OCI-M2 (cell line): ENCODE measurements at regions not wholly inside any gene's neighbourhood (a gene's known extent, or its start where the extent isn't known, plus 50 kb on each side); places are given as distances from the start of the nearest gene placed in this dataset.

Source experiments
- DNase-seq: peaks from one replicate; lab custom pipeline; 2025; ENCODE audit not compliant: unreplicated experiment; lab: John Stamatoyannopoulos, UW

DNA sequence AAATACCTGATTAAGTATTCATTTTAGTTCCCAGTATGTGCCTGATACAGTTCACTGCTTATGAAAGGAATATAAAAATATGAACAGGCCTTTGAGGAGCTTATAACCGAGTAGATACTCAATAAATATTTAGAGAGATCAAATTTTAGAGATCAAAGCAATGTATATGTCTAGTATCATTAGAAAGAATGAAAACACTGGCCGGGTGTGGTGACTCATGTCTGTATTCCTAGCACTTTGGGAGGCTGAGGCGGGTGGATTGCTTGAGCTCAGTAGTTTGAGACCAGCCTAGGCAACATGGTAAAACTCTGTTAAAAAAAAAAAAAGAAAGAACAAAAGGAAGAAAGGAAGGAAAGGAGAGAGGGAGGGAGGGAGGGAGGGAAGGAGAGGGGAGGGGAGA is 113.2 kb upstream of the EEA1 start:
- no peak for DNase-seq

DNA sequence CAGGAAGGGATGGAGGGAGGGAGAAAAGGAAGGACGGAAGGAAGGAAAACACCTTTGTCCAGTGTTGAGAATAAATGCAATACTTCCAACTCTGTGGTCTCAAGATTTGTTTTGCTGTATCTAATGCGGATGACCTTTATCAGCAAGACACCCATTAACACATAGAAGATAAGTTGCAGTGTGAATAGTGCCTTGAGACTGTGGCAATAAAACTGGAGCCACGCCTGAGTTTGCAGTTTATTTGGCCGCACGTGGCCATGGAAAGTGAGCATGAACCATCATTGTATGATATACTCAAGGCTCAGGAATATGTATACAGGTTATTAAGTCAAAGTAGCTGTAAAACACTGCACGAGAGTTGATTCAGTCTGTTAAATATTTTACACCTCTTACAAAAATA is 113.6 kb upstream of the EEA1 start:
- DNase-seq, result no peak

DNA sequence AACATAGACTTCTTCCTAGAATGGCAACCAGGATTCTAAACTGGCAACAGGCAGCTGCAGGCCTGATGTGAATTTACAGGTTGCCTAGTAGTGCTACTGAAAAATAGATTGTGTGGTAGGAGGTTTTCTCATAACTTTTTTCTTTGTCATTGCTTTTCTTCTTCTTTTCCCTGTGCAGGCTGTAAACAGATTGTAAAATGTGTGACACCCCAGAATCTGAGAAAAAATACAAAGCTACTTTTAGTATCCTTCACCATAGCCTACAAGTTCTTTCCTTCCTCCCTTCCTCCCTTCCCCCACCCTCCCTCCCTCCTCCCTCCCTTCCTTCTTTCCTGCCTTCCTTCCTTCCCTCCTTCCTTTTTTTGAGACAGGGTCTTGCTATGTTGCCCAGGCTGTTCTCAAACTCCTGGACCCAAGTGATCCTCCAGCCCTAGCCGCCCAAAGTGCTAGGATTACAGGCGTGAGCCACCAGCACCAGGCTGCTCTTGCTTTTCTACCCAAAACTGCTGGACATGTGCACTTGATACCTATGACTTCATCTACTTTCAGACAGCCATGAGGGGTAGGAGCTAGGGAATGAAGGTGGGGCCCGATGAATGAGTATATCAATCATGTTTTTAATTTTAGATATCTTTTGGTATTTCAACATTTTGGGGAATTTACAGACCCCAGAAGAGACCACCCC is 114.2 kb upstream of the EEA1 start:
- no peak for DNase-seq

DNA sequence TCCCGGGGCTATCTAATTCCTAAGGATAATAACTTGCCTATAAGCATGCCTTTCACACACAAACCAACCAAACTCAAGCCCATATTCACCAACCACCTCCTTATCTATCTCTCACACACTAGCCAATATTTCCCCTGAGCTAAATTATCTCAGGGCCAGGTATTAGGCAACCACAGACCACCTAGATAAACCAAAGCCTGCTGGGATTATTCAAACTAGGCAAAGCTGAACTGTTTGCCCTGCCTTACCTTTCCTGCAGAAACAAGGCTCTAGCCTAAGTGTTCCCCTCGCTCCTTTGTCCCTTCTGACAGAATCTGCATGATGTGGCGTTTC is 114.7 kb upstream of the EEA1 start:
- DNase-seq, result no peak

DNA sequence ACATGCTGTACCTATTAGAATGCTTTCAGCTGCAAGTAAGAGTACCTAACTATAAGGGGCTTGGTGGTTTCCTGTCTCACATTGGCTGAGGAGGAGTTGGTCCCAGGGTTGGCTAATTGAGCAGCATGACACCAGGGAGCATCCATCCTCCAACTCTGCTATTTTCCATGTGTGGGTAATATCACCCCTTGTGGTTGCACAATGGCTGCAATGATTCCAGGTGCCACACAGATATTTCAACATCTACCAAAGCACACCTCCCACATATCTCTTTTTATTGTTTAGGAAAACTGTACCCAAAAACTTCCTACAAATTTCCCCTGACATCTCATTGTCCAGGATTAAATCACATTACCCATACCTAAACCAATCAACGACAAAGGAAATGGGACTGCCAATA is 118.0 kb upstream of the EEA1 start:
- no peak for DNase-seq

DNA sequence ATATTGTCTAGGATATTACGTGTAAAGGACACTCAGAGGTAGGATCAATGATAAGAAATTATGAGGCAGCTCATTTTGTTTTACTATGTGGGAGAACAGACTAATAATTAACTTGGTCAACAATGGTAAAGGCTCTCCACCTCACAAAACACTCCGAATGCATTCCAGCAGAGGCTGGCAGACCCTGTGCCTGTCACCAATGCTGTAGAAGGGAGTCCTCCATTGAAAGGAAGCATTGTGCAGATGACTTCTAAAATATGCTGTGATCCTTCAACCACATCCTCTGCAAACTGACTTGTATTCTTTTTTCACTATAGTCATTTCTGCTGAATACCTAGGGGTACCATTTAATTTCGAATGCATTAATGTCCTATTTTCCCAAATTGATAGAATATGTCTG is 119.6 kb upstream of the EEA1 start:
- no peak for DNase-seq

DNA sequence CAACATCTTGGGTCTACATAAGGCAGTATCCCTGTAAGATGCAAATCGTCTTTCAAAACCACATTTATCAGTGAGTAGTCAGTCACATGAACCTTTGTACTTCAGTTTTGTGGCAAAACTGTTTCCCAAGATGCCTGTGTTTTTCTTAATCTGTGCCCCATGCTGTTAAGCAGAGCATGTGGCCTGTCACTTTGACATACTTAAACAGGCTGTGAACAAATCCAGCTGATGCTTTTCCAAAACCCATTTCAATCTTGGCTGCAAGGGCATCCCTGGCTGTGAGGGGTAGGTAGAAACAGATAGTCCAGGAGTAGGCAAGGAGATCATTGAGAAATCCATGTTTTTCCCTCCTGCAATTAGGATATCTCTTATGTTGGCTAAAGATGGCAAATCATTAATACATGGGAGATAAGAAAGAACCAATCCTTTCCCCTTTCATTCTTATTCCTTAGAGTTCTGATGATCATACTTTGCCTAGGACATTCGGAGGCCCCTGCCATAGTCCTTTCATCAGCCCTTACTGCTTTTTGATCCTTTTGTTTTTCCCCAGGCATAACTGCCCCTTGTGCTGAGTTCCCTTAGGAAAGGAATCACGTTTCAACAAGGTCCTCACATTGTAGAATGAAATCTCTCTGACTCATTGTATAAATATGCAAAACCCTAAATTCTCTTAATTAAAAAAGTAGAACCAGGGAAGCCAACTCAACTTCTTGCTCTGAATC is 121.1 kb upstream of the EEA1 start:
- DNase-seq, result no peak

DNA sequence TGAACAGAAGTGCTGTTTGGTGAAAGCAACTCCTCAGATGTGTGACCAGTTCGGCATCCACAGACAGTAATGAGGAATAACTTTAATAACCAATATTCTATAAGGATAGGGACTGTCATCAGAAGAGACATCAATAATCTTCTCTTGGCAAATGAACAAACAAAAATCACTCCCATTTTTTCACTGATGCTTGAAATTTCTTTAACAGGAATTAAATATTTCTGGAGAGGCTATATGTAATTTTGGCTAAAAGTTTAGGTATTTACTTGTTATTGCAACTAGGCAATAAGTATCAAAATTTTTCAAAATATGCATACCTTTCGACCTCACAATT is 121.6 kb upstream of the EEA1 start:
- no peak for DNase-seq

DNA sequence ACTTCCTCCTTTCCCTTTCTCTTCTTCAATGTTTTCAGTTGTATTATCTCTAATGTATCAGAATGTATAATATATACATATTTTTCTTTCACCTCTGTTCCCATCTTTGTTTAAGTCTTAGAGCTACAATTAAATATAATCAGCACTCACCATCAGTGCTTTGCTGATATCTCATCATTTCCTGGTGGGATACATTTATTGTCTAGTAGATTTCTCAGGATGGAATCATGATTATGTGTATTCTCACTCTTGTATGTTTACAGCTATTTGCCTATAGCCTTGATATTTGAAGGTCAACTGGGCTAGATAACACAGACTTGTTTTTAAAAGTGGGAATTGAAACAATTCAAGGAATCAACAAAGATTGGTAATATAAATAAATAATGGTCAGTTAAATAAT is 124.9 kb upstream of the EEA1 start:
- no peak for DNase-seq

DNA sequence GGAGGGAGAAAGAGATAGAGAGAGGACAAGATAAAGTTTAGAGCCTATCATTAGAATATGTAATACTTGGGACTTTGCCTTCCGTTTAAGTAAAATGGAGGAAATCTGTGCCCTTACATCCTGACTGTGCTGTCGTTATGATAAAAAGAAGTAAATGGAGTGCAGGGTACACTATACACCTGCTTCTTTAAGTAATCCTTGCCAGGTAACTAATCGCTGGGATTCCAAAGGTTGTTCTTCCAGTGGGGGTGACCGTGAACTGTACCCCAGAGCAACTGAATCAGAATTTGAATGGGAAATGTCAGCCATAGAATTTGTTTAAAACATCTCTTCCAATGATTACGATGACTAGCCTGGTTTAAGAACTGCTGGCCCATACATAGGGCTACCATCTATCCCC is 126.1 kb upstream of the EEA1 start:
- no peak for DNase-seq

DNA sequence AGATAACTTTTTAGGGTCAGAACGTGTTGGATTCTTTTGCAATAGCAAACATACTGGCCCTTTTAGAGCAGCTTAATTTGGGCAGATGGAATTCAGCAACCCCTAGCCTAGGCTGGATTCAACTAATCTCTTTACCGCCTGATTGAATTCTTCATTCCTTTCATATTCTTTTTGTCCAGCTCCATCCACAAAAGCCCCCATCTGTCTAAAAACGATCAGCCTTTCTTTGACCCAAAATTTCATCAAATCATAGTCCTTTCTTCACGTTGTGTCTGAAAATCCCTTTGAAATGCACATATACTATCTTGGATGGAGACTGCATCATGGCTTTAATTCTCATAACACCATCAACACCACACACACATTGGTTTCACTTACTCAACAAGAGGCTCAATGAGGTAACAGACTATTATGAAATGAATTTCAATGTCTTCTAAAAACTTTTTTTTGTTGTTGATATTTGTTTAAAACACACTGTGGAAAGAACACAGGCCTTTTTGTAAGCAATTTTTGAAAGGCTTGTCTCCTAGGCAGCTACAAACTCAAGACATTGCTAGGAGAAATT is 128.0 kb upstream of the EEA1 start:
- DNase-seq, result no peak

DNA sequence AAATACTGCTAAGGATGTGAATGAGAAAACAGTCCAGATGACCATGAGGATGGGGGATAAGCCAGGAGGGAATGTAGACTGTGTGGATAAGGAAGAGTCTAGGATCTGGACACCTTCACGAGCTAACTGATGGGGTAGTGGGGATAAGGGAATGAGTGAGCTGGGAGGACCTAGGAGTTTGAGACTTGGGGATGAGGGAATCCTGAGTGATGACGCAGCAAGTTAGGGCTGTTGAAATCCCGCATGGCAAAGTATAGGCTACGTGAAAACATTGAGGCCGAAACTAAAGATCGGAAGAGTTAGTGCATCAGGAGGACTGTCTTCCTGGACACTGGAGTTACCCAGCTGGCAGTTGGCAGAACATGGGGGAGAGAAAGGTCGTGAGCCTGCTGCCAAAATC is 129.2 kb upstream of the EEA1 start:
- no peak for DNase-seq

DNA sequence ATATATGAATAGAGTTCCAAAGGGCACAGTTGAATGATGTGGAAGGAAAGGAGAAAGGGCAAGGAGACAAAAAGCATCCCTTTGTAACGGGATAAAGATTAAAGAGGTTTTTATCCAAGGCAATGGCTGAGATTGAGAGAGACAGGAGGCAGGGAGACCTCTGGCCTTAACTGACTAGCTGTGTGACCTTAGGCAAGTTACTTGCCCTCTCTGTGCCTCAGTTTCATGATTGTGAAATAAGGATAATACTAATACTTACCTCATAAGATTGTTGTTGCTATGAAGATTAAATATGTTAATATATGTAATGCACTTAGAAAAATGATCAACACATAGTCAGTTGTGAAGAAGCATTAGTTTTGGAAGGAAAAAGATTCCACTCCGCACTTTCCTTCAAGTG is 130.2 kb upstream of the EEA1 start:
- DNase-seq, result no peak

DNA sequence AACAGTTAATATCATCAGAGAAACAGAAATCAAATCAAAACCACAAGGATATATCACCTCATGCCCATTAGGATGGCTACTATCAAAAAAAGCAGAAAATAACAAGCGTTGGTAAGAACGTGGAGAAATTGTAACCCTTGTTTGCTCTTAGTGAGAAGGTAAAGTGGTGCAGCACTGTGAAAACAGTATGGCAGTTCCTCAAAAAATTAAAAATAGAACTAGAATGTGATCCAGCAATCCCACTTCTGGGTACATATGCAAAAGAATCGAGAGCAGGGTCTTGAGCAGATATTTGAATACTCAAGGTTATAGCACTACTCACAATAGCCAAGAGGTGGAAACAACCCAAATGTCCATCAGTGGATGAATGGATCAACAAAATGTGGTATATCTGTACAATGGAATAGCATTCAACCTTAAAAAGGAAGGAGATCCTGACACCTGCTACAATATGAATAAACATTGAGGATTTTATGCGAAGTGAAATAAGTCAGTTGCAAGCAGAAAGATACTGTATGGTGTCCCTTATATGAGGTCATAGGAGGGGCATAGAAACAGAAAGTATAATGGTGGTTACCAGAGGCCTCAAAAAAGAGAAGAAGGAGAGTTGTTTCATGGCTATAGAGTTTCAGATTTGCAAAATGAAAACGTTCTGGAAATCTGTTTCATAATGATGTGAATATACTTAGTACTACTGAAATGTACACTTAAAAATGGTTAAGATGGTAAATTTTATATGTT is 131.0 kb upstream of the EEA1 start:
- no peak for DNase-seq

DNA sequence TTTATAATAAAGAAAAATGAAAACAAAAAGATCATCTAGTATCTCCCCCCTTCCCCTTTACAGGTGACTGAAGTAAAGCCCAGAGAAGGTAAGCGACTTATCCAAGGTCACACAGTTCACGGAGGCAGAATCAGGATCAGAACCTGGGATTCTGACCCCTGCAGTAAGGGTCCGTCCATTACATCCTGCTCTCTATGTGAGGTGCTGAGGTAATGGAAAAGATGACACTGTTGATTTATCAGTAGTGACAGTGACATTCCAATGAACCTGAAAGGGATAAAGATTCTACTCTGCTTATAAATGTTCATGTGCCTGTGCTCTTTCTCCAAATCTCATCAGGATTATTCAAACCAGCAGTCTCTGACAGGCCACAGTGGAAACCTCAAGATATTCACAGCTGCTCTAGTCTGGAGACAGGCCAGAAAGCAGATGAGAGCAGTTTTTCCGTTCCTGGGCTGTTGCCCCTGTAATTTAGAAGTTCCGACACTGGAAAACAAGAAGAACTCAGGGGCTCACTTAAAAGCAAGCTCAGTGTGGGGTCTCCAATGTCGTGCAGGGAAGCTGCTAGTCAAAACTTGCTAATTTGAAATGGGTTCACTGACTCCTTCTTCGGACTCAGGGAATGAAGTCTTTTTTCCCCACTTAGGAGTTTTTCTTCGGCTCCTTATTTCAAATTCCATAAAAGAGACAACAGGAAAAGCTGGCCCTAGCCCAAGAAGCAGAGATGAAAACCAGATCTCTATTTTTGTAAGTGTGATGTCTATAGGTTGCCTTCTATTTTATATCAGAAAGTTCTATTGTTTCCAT is 131.8 kb upstream of the EEA1 start:
- DNase-seq, result no peak

DNA sequence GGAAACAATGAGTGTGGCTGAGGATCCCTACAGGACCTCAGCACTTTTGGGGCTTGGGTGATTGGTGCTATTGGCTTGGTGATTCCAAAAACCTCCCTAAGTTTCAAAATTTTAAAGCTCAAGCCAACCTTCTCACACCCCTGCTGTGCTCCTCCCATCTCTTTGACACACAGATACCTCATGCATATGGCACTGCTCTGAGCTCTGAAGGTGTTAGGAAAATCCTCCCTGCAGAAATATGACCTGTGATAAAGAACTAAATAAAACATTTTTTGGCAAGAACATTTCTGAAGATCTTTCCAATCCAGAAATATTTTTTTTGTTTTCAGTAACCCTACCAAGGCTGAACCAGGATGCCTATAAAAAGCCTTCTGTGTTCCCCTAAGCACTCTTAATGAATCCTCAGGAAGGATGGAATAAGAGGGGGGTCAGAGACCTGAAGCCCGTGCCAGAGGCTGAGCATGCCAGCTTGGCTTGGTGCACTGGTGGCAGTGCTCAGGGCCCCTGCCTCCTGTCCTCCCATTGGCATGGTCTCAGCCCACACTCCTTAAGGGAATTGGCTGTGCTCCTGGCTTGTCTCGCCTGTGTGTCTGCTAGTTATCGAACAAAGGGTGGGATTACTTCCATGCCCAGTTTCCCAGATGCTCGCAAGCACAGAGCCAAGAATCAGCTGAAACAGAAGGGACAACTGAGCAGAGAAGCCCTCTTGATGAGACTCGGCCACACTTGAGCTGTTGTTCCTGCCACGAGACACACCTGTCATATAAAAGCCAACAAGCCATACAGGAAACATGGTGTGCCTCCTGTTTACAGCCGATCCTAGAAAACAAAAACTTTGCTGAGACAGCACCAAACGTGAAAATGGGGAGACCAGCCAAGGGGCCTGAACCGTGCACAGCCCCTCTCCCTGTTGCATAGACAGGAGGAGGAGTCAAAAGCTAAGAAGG is 132.7 kb upstream of the EEA1 start:
- no peak for DNase-seq

DNA sequence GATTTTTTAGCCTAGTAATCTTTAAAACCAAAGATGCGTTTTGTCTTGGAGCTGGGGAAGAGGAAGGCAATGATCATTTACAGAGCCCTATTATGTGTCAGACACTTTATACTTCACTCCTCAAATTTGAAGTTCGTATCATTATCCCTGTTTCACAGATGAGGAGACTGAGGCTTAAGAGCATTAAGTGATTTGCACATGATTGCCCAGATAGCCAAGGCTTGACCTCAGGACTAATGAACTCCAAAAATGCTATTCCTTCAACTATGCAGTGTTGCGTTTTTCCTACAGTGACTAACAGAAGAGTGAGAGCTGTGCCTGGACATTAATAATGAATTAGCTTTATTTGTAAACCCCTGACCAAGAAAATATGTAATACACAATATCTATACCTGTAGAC is 136.8 kb upstream of the EEA1 start:
- DNase-seq, result no peak

DNA sequence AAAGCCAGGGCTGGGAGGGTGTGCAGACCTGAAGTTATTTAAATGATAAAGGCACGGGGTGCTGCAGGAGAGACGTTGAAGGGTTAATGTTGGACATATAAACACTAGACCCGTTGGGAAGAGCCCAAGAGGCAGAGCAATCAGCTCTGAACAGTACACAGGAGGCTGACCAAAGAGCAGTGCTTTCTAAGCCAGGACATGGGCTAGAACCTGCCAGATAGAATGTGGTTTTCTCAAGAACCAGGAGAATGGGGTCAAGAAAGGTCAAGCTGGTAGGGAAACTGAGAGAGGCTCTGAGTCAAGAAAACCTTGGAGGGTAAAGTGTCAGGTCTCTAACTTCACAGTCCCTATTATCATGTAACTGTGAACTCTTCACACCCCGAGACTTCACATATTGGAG is 143.2 kb upstream of the EEA1 start:
- DNase-seq, result no peak

DNA sequence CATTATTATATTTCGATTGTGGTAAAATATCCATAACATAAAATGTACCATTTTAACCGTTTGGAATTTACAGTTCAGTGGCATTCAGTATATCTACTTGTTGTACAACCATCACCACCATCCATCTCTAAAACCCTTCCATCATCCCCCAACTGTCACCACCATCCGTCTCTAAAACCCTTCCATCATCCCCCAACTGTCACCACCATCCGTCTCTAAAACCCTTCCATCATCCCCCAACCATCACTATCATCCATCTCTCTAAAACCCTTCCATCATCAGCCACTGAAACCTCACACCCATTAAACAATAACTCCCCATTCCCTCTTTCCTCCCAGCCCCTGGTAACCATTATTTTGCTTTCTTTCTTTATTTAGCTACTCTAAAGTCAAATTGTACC is 144.2 kb upstream of the EEA1 start:
- no peak for DNase-seq

DNA sequence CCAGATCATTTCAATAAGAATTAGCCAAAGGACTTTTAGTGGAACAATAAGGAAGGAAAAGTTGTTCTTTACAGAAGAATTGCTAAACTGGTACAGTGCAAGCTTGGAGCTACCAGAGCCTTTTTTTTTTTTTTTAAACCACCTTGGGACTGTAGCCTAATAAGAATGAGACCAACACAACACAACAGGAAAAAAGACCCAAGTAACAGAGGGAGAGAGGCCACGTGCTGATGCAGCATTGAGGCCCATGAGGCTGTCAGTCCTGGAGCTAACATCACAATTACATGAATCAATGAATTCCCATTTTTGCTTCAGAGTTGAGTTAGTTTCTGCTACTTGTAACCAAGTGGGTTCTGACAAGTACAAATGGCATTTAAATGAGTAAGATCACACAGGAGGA is 149.0 kb upstream of the EEA1 start:
- DNase-seq, result no peak
